Amniotic stem cell (primary cell): ENCODE measurements at regions not wholly inside any gene's neighbourhood (a gene's known extent, or its start where the extent isn't known, plus 50 kb on each side); places are given as distances from the start of the nearest gene placed in this dataset.

ENCODE experiments used
- DNase-seq: peaks from one replicate; lab custom pipeline; 2025; lab: John Stamatoyannopoulos, UW

DNA sequence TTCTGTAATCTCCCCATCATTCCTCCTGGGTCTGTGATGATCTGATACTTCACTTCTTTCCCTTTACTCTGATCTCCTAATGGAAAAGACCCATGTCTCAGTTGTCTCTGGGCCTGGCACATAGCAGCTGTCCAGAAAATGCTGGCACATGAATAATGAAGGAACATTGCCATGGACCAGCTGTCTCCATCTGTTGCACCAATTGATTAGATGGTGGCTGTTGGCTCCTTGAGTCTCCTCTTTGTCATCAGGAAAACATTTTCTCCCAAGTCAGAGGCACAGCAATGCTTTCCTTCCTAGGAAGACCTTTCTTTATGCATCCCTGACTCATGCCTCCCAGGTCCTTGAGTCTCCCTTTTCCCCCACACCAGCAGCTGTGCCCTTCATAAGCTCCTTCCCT lies 286.2 kb upstream of the CXCR4 start:
- DNase-seq = no peak

GRCh38 chr2:136402281-136402680 lies 284.3 kb upstream of the CXCR4 start:
- no peak for DNase-seq

DNA sequence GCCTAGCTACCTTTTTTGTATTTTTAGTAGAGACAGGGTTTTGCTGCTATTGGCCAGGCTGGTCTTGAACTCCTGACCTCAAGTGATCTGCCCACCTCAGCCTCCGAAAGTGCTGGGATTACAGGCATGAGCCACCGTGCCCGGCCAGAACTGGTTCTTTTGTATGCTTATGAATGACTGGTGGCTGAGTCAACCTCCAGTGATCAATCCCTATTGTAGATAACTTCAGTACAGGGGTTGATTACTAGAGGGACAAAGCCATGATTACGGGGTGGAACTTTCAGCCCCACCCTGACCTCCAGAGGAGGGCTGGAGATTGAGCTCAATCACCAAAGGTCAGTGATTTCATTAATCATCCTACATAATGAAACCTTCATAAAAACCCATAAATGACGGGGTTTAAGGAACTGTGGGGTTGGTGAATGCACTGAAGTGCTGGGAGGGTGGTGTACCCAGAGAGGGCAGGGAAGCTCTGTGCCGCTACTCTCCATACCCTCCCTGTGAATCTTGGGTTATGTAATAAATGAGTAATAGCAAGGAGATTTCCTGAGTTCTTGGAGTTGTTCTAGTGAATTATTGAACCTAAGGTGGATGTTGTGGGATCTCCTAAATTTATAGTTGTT lies 281.8 kb upstream of the CXCR4 start:
- no peak for DNase-seq

- DNase-seq = no peak
Measured at GRCh38 chr2:136395582-136395981, 277.6 kb upstream of the CXCR4 start.

- no peak for DNase-seq
Measured at GRCh38 chr2:136394136-136395060, 276.4 kb upstream of the CXCR4 start.

DNA sequence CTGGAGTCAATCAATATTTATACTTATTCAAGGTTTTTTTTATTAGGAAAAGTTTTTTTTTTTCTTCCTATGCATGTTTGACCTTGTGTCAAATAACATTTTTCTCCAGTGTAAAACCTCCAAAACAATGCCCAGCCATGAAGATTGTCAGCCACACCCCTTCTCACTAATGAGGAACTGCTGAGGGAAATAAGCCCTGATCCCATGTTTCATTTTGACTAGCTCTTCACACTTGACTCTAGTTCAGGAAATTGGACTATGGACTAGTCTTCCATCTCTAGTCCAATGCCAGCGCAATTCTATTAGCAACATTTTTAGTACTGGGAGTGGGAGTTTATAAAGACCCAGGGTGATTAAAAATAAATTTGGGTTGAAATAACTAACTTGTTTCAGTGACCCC lies 275.6 kb upstream of the CXCR4 start:
- DNase-seq = no peak

DNA sequence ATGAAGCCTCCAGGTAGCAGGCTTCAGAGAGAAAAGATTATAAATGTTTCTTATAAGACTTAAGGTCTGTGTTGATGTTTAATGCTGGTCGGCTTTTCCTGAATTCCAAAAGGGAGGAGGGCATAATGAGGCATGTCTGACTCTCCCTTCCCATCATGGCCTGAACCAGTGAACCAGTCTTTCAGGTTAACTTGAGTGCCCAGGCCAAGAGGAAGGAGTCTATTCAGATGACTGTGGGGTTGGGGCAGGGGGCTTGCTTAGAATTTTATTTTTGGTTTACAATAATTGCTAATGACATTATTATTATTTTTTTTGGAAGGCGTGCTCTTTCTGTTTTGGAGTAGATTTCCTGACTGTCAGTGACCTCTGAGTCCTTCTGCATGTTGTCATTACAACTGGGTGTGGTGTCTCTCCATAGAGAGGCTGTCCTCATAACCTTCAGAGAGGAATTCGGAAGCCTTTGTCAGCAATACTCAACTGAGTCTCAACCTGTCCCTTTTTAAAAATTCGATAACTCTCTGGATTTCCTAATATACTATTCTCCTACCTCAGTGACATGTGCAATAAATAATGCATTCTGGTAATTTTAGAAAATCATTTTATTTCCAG lies 275.1 kb upstream of the CXCR4 start:
- no peak for DNase-seq

DNA sequence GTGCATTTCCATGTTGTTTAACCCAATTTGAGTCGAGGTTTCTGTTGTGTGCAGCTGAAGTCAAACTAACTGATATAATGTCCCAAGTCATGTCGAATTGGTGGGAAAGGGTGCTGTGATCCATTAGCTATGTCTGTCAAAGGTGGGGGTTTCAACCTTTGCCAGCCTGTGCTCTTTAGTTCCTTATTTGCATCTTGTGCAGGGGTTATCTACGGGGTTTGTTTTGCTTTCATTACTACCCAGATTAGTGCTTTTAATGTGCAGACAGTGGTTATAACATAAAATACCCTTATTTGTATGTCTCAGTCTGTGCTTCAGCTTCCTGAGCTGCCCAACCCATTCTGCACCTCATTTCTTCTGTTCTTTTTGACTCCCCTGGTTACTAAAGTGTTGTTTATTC lies 271.9 kb upstream of the CXCR4 start:
- no peak for DNase-seq

DNA sequence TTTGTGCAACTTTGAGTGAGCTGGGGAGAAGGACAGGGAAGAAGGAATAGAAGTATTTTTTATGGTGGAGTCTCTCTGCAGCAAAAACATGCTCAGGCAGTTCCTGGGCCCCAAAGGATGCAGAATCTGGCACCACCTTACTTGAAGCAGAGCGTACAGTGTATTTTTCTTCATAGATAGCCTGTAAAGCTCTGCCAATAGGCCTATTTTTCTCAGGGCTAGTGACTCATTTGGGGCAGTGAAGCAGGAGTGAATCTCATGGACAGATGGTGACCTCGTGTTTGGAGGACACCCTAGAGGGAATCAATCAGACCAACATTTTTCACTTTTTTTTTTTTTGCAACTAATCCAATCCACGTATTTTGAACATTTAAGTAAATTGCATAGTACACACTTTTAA lies 268.1 kb upstream of the CXCR4 start:
- no peak for DNase-seq

GRCh38 chr2:136384531-136385303 lies 266.8 kb upstream of the CXCR4 start:
- no peak for DNase-seq

- no peak for DNase-seq
Measured at GRCh38 chr2:136383167-136383566, 265.2 kb upstream of the CXCR4 start.

GRCh38 chr2:136381722-136382633 lies 264.0 kb upstream of the CXCR4 start:
- DNase-seq = no peak

DNA sequence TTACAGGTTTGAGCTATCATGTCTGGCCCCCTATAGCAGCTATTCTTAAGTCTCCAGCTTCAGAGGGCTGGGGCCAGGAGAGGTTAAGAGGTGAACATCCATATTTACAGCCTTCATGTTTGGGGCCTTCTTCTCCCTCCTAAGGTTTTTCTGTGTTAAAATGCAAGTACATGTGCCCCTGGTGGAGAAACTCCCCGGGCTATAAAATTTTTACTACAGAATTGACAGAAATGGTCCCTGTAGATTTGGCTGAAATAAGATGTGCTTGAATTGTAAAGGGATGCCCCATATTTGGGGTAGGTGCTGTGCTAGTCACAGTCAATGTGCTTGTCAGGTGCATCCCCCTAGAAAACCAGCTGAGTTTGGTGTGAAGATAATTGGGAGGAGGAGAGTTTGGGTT lies 263.3 kb upstream of the CXCR4 start:
- no peak for DNase-seq

DNA sequence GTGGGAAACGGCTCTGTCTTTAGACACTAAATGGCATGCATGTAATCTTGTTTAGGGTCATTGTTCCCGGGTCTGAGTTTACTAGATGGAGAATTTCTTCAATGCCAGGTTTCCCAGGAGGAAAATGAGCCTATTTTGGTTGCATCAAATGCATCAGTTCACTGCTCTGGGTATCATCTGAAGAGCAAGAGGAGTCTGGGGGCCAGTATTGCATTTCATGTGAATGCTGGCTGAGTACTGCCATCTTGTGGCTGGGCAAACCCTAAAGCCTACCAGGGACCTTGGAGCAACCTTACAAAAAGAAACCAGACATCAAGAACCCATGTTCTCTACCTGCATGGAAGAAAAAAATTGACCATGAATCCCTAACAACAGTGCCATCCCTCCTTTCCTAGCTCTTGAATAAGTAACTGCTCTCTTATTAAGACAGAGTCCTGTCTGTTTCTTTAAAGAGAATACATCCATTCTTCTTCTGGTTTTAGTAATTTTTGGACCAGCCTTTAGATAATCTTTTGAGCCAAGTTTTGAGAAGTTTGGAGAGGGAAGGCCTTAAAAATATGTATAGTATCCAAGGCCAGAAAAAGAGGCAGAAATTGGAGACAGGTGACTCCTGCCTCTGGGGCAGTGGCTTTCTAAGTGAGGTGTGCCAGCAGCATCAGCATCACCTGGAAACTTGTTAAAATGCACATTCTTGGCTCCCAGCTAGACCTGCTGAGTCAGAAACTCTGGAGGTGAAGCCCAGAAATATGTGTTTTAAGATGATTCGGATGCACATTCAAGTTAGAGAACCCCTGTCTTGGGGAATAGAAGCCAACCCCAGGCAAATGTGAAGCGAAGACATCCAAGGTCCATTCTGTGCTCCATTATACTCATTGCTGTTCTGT lies 261.0 kb upstream of the CXCR4 start:
- no peak for DNase-seq

DNA sequence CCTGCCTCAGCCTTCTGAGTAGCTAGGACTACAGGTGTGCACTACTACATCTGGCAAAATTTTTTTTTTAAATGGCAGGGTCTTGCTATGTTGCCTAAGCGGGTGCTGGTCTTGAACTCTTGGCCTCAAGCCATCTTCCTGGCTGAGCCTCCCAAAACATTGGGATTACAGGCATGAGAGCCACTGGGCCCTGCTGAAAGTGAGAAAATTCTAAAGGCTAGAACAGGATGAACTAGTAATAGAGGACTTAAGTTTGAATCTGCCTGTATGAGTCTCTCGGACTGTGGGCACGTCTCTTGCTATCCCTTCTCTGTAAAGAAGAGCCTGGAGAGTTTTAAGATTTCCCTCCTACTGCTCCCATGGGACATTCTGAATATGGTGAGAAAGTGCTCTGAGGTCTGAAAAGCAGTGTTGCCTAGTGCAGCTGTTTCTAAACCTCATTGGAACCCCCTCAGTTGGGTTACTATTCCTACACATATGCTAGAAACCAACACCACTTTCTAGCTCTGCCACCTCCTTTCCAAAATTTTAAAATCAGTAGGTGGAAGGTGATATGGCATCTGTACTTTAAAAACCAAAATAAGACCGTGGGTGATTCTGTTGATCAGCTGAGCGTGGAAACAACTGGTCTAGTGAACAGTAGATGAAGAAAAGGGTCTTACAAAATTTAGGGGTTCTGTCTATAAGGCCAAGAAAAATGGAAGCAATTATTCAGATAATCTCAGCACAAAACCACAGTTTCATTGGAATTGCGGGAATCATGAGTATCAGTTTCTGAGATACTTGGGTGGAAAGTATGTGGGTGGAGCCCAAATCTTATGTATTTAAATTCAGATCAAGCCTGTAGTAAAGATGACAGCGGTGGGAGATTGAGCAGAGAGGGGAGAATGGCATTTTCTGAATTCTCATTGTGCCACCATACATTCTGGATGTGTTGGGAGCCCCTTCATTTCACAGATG lies 259.8 kb upstream of the CXCR4 start:
- no peak for DNase-seq

GRCh38 chr2:136376798-136377211 lies 258.9 kb upstream of the CXCR4 start:
- DNase-seq = no peak

- no peak for DNase-seq
Measured at GRCh38 chr2:136376211-136376610, 258.3 kb upstream of the CXCR4 start.

DNA sequence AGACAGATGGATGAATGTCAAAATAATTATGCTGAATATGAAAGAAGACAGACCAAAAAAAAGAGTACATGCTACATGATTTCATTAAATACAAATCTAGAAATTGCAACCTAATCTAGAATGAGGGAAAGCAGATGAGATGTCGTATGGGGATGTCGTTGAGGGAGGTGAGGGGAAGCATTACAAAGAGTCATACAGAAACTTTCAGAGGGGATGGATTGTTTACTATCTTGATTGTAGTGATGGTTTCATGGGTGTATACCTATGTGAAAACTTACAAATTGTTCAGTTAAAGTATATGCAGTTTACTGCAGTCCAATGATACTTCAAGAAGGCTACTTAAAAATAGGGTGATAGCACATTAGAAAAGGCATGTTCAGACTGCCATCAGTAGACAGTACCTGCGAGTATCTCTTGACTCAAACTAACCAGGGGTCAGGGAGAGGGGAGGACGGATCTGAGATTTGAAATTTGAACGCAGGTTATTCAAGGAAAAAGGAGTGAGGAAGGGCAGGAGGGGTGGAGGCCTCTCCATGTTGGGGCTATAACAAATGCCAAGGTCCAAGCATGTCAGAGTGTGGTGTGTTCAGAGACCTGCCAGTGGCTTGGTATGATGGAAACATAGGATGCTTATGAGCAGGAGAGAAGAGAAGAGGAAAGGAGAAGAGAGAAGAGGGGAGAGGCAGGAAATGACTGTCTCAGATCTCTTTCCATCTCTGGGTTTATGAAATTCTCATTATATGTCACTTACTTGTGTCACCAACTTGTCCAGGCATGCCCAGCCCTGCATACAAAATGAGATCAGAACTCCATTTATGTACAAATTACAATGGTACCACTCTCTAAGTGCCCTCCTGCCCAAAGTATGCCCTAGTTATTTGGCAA lies 257.3 kb upstream of the CXCR4 start:
- DNase-seq = no peak
